HEK293 (cell line): ENCODE measurements at regions not wholly inside any gene's neighbourhood (a gene's known extent, or its start where the extent isn't known, plus 50 kb on each side); places are given as distances from the start of the nearest gene placed in this dataset.
"Not testable (repeated sequence)": the region's sequence is repeated elsewhere in the genome, so short reads cannot be mapped to it uniquely, and the experiment has no call there.

Experiments
- CTCF ChIA-PET: fragments of 350-600 bp; formaldehyde crosslinking; extraction: SDS; loops from one replicate; lab custom pipeline; 2021; ENCODE audit warnings: antibody characterized with exemption; lab: Yijun Ruan, JAX
- POLR2A ChIA-PET: fragments of 300-600 bp; formaldehyde crosslinking; extraction: SDS; loops from one replicate; lab custom pipeline; 2020; ENCODE audit warnings: antibody characterized with exemption, inconsistent platforms; lab: Yijun Ruan, JAX
- H3K27ac ChIP-seq: fragments of 200-500 bp; sonication (Bioruptor generic); 2 replicates; pipeline ENCODE4 v1.5.1; 2014; ENCODE audit warnings: low read depth, low read length, control low read depth, inconsistent platforms; ENCODE audit errors: extremely low read depth
- H3K36me3 ChIP-seq, 2 experiments: fragments of 200-500 bp in 1 of 2; sonication (Bioruptor generic) in 1 of 2; 1 replicate in 1 of 2; 2 replicates in 1 of 2; pipeline ENCODE4 v1.5.1; 2014 to 2017; ENCODE audit warnings: inconsistent platforms in 2 of 2, low read length in 2 of 2; ENCODE audit not compliant: control insufficient read depth in 2 of 2, insufficient read depth in 1 of 2
- H3K4me1 ChIP-seq: fragments of 200-500 bp; sonication (Bioruptor generic); 2 replicates; pipeline ENCODE4 v1.5.1; 2014; ENCODE audit warnings: mild to moderate bottlenecking, low read length, inconsistent platforms; ENCODE audit not compliant: control insufficient read depth, insufficient read depth
- H3K4me3 ChIP-seq: 2 replicates; pipeline ENCODE4 v1.5.1; 2011; ENCODE audit warnings: low read depth, mild to moderate bottlenecking, control low read depth, low read length, moderate library complexity
- H3K9me3 ChIP-seq: fragments of 200-500 bp; sonication (Bioruptor generic); 2 replicates; pipeline ENCODE4 v1.5.1; 2014; ENCODE audit warnings: low read depth, low read length, inconsistent platforms; ENCODE audit not compliant: control insufficient read depth, insufficient read depth
- EGR2 ChIP-seq: fragments of 450-650 bp; formaldehyde crosslinking; IDR thresholded peaks from 2 replicates; pipeline ENCODE4 v1.5.1; 2016; ENCODE audit warnings: low read depth, missing biosample characterization, missing genetic modification characterization
- GLIS1 ChIP-seq: fragments of 450-650 bp; formaldehyde crosslinking; IDR thresholded peaks from 2 replicates; pipeline ENCODE4 v1.5.1; 2016; ENCODE audit warnings: missing biosample characterization, missing genetic modification characterization
- KLF17 ChIP-seq: fragments of 450-650 bp; formaldehyde crosslinking; IDR thresholded peaks from 2 replicates; pipeline ENCODE4 v1.5.1; 2016; ENCODE audit warnings: missing biosample characterization, missing genetic modification characterization
- TRIM28 ChIP-seq: IDR thresholded peaks from 2 replicates; pipeline ENCODE4 v1.6.1; 2011; ENCODE audit warnings: low read length, control low read depth, borderline replicate concordance
- ZFHX2 ChIP-seq: fragments of 450-650 bp; formaldehyde crosslinking; conservative IDR thresholded peaks from 2 replicates; pipeline ENCODE4 v1.5.1; 2016; ENCODE audit warnings: missing biosample characterization, missing genetic modification characterization
- ZFP3 ChIP-seq: fragments of 450-650 bp; formaldehyde crosslinking; IDR thresholded peaks from 2 replicates; pipeline ENCODE4 v1.5.1; 2016; ENCODE audit warnings: low read depth, missing biosample characterization, missing genetic modification characterization
- ZNF146 ChIP-seq: fragments of 450-650 bp; formaldehyde crosslinking; IDR thresholded peaks from 2 replicates; pipeline ENCODE4 v1.5.1; 2016; ENCODE audit warnings: missing biosample characterization, missing genetic modification characterization
- ZNF169 ChIP-seq: fragments of 450-650 bp; formaldehyde crosslinking; IDR thresholded peaks from 2 replicates; pipeline ENCODE4 v1.5.1; 2016; ENCODE audit warnings: missing biosample characterization, missing genetic modification characterization
- ZNF19 ChIP-seq: fragments of 450-650 bp; formaldehyde crosslinking; IDR thresholded peaks from 2 replicates; pipeline ENCODE4; 2016; ENCODE audit warnings: missing biosample characterization, missing genetic modification characterization, low read depth
- ZNF24 ChIP-seq: fragments of 450-650 bp; formaldehyde crosslinking; IDR thresholded peaks from 2 replicates; pipeline ENCODE4 v1.5.1; 2016; ENCODE audit warnings: missing biosample characterization, missing genetic modification characterization
- ZNF391 ChIP-seq: fragments of 450-650 bp; formaldehyde crosslinking; IDR thresholded peaks from 2 replicates; pipeline ENCODE4 v1.5.1; 2016; ENCODE audit warnings: low read depth, missing biosample characterization, missing genetic modification characterization, borderline replicate concordance
- ZNF416 ChIP-seq: fragments of 450-650 bp; formaldehyde crosslinking; IDR thresholded peaks from 2 replicates; pipeline ENCODE4 v1.5.1; 2016; ENCODE audit warnings: missing biosample characterization, missing genetic modification characterization
- ZNF514 ChIP-seq: fragments of 450-650 bp; formaldehyde crosslinking; IDR thresholded peaks from 2 replicates; pipeline ENCODE4 v1.5.1; 2016; ENCODE audit warnings: missing biosample characterization, missing genetic modification characterization
- ZNF529 ChIP-seq: fragments of 450-650 bp; formaldehyde crosslinking; IDR thresholded peaks from 2 replicates; pipeline ENCODE4 v1.5.1; 2017; ENCODE audit warnings: missing genetic modification characterization, missing biosample characterization; ENCODE audit not compliant: insufficient replicate concordance
- ZNF560 ChIP-seq: fragments of 450-650 bp; formaldehyde crosslinking; IDR thresholded peaks from 2 replicates; pipeline ENCODE4 v1.5.1; 2017; ENCODE audit warnings: missing biosample characterization, missing genetic modification characterization, borderline replicate concordance
- ZNF626 ChIP-seq: fragments of 450-650 bp; sonication (Bioruptor Pico); formaldehyde crosslinking; IDR thresholded peaks from 2 replicates; pipeline ENCODE4 v1.5.1; 2018; ENCODE audit warnings: missing biosample characterization, missing genetic modification characterization, inconsistent platforms
- ZXDB ChIP-seq: fragments of 450-650 bp; formaldehyde crosslinking; IDR thresholded peaks from 2 replicates; pipeline ENCODE4 v1.5.1; 2016; ENCODE audit warnings: missing biosample characterization, missing genetic modification characterization
- TF ChIP-seq, protein P1 (sequence below): fragments of 450-650 bp; formaldehyde crosslinking; IDR thresholded peaks from 2 replicates; pipeline ENCODE4 v1.5.1; 2016; ENCODE audit warnings: missing biosample characterization, missing genetic modification characterization
- TF ChIP-seq, protein P2 (sequence below): fragments of 450-650 bp; formaldehyde crosslinking; IDR thresholded peaks from 2 replicates; pipeline ENCODE4 v1.5.1; 2016; ENCODE audit warnings: missing biosample characterization, missing genetic modification characterization

- H3K4me1 ChIP-seq = no peaks in the 10 kb centered on the region; the same call in 1 of the 2 replicates
- TF ChIP-seq ZNF169 (tag by site-specific recombination) (no peak), ZFHX2 (tag by site-specific recombination) (0 out of 2 replicates have a peak, but pooled peaks have one; percentile 13)
- no peaks in the 10 kb centered on the region for H3K36me3 ChIP-seq
- no peaks in the 10 kb centered on the region for H3K9me3 ChIP-seq
- no peak overlapping the region for H3K27ac ChIP-seq
- ChIA-PET CTCF (interaction anchor here (0.9 kb wide), 1 partner anchor 21 kb away, joined by 3 read pairs; no protein-coding TSS in a partner anchor), POLR2A (no interaction called here)
- H3K4me3 ChIP-seq = no peak overlapping the region
Measured at GRCh38 chr1:29682171-29682918, 446.0 kb downstream of the PTPRU start.

DNA sequence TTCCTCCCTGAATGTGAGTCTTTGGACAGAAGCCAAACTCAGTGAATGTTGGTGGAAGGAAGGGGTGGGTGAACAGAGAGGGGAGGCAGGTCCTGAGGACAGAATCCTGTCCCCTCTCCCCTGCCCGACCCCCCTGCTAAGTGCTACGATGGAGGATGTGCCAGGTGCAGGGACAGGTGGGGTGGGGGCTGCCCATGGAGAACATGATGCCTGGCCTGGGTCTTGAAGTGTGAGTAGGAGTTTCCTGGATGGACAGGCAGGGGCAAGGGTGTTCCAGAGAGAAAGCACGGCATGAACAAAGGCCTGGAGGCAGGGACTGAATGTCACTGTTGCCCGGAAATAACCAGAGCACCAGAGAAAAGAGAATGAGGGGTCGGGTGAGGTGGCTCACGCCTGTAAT lies 445.1 kb downstream of the PTPRU start:
- H3K36me3 ChIP-seq, POLR2A ChIA-PET, H3K9me3 ChIP-seq, H3K4me3 ChIP-seq, CTCF ChIA-PET, H3K4me1 ChIP-seq, H3K27ac ChIP-seq: not testable (repeated sequence)
- TF ChIP-seq ZFP3 = 0 out of 2 replicates have a peak, but pooled peaks have one; percentile 36

DNA sequence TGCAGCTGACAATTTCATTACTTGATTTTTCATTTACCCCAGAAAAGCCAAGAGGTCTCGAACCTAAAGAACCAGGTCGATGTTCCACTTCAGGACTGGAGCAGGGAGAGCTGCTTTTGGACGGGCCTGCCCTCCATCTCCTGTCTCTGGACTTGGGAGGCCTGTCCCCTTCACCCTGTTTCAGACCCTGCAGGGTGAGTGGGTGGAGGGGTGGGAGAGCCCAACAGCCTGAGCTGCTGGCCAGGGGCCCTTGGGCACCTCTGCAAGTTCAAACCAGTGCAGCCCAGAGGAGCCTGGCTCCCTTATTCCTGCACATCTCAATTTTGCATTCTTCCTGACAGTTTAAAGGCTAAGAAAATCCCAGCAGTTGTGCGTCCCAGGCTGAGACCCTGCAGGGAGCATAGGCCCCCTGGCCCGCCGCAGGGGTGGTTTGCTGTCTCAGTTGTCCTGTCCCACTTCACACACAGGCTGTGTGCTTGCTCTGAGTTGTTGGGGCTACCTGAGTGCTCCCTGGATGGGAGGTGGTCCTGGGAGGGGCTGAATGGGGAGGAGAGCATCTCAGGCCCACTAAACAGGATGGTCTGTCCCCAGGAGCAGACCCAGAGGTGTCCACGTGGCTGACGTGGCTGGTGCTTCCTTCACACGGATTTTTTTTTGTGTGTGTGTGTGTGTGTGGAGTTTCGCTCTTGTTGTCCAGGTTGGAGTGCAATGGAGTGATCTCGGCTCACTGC lies 443.7 kb downstream of the PTPRU start:
- POLR2A ChIA-PET = no interaction called here
- CTCF ChIA-PET = no interaction called here
- TF ChIP-seq ZNF391 (tag by site-specific recombination) = no peak
- TF ChIP-seq KLF17 (tag by site-specific recombination) = no peak
- no peak for TF ChIP-seq ZNF514 (tag by site-specific recombination)
- no peak for TF ChIP-seq EGR2
- TF ChIP-seq ZNF146 (tag by site-specific recombination) = no peak
- TF ChIP-seq ZNF24 = no peak
- TF ChIP-seq GLIS1 (tag by site-specific recombination) = no peak
- TF ChIP-seq, protein P1, sequence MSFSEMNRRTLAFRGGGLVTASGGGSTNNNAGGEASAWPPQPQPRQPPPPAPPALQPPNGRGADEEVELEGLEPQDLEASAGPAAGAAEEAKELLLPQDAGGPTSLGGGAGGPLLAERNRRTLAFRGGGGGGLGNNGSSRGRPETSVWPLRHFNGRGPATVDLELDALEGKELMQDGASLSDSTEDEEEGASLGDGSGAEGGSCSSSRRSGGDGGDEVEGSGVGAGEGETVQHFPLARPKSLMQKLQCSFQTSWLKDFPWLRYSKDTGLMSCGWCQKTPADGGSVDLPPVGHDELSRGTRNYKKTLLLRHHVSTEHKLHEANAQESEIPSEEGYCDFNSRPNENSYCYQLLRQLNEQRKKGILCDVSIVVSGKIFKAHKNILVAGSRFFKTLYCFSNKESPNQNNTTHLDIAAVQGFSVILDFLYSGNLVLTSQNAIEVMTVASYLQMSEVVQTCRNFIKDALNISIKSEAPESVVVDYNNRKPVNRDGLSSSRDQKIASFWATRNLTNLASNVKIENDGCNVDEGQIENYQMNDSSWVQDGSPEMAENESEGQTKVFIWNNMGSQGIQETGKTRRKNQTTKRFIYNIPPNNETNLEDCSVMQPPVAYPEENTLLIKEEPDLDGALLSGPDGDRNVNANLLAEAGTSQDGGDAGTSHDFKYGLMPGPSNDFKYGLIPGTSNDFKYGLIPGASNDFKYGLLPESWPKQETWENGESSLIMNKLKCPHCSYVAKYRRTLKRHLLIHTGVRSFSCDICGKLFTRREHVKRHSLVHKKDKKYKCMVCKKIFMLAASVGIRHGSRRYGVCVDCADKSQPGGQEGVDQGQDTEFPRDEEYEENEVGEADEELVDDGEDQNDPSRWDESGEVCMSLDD (tag by site-specific recombination) = no peak
- TF ChIP-seq ZNF529 (tag by site-specific recombination) = no peak
- no peak for TF ChIP-seq ZNF19
- TF ChIP-seq ZNF626 (tag by site-specific recombination) = no peak
- TF ChIP-seq, protein P2, sequence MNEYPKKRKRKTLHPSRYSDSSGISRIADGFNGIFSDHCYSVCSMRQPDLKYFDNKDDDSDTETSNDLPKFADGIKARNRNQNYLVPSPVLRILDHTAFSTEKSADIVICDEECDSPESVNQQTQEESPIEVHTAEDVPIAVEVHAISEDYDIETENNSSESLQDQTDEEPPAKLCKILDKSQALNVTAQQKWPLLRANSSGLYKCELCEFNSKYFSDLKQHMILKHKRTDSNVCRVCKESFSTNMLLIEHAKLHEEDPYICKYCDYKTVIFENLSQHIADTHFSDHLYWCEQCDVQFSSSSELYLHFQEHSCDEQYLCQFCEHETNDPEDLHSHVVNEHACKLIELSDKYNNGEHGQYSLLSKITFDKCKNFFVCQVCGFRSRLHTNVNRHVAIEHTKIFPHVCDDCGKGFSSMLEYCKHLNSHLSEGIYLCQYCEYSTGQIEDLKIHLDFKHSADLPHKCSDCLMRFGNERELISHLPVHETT (tag by site-specific recombination) = no peak
- TF ChIP-seq ZNF416 (tag by site-specific recombination) = no peak
- no peak for TF ChIP-seq ZNF560 (tag by site-specific recombination)
- TF ChIP-seq ZXDB (tag by site-specific recombination) = no peak
- no peak for TF ChIP-seq TRIM28

More for the DNA sequence above, 443.7 kb downstream of the PTPRU start:
- Histone ChIP-seq H3K9me3 (no peaks in the 10 kb centered on the region), H3K36me3 (no peaks in the 10 kb centered on the region), H3K4me3 (no peak overlapping the region), H3K27ac (no peak overlapping the region), H3K4me1 (no peaks in the 10 kb centered on the region; the same call in 1 of the 2 replicates)
